HepG2 (cell line): ENCODE measurements at regions not wholly inside any gene's neighbourhood (a gene's known extent, or its start where the extent isn't known, plus 50 kb on each side); places are given as distances from the start of the nearest gene placed in this dataset.
A peak's percentile ranks its signal among the peaks of the same experiment; 100 is the strongest.

ENCODE experiments used
- BORCS8-MEF2B ChIP-seq: sonication (generic); formaldehyde crosslinking; IDR thresholded peaks from 2 replicates; pipeline ENCODE4 v1.8.0; 2022; ENCODE audit warnings: mild to moderate bottlenecking, missing genetic modification reagents
- DPF2 ChIP-seq: sonication (generic); formaldehyde crosslinking; IDR thresholded peaks from 2 replicates; pipeline ENCODE4 v1.4.0; 2020; ENCODE audit warnings: mild to moderate bottlenecking, low read depth, missing genetic modification reagents, borderline replicate concordance
- HDAC2 ChIP-seq: sonication (generic); formaldehyde crosslinking; IDR thresholded peaks from 2 replicates; pipeline ENCODE4 v1.4.0; 2020; ENCODE audit warnings: missing genetic modification reagents
- MAFG ChIP-seq: sonication (generic); formaldehyde crosslinking; IDR thresholded peaks from 2 replicates; pipeline ENCODE4 v1.5.1; 2020; ENCODE audit warnings: mild to moderate bottlenecking, missing genetic modification reagents
- MEIS1 ChIP-seq: sonication (generic); formaldehyde crosslinking; IDR thresholded peaks from 2 replicates; pipeline ENCODE4 v1.9.0; 2021; ENCODE audit warnings: mild to moderate bottlenecking, missing genetic modification reagents, moderate library complexity, borderline replicate concordance
- NFE2L2 ChIP-seq: fragments of 150-350 bp; IDR thresholded peaks from 2 replicates; pipeline ENCODE4 v1.6.1; 2014; ENCODE audit warnings: low read length
- RXRB ChIP-seq: IDR thresholded peaks from 2 replicates; pipeline ENCODE4 v1.6.1; 2016; ENCODE audit warnings: borderline replicate concordance, missing genetic modification reagents, missing compliant biosample characterization
- SALL1 ChIP-seq: sonication (generic); formaldehyde crosslinking; IDR thresholded peaks from 2 replicates; pipeline ENCODE4 v1.8.0; 2022; ENCODE audit warnings: mild to moderate bottlenecking, missing genetic modification reagents
- SYNCRIP ChIP-seq: fragments of 200-400 bp; formaldehyde crosslinking; IDR thresholded peaks from 2 replicates; pipeline ENCODE4 v1.6.1; 2018; ENCODE audit warnings: mild to moderate bottlenecking, low read depth, low read length; ENCODE audit not compliant: insufficient read depth
- TBX3 ChIP-seq: fragments of 450-650 bp; IDR thresholded peaks from 2 replicates; pipeline ENCODE4 v1.6.1; 2017; ENCODE audit warnings: antibody characterized with exemption, mild to moderate bottlenecking, inconsistent platforms, borderline replicate concordance
- ZBTB20 ChIP-seq: sonication (generic); formaldehyde crosslinking; IDR thresholded peaks from 2 replicates; pipeline ENCODE4 v1.8.1; 2023; ENCODE audit warnings: missing genetic modification reagents, low read depth, mild to moderate bottlenecking, borderline replicate concordance
- ZKSCAN1 ChIP-seq: fragments of 150-350 bp; IDR thresholded peaks from 2 replicates; pipeline ENCODE4 v1.6.1; 2014; ENCODE audit warnings: low read length
- ZNF138 ChIP-seq: sonication (generic); formaldehyde crosslinking; IDR thresholded peaks from 2 replicates; pipeline ENCODE4 v1.5.0; 2020; ENCODE audit warnings: mild to moderate bottlenecking, low read depth, missing genetic modification reagents
- ZNF839 ChIP-seq: sonication (generic); formaldehyde crosslinking; IDR thresholded peaks from 2 replicates; pipeline ENCODE4 v1.4.0; 2020; ENCODE audit warnings: missing genetic modification reagents, mild to moderate bottlenecking, borderline replicate concordance
- ZNF879 ChIP-seq: sonication (generic); formaldehyde crosslinking; IDR thresholded peaks from 2 replicates; pipeline ENCODE4 v1.8.1; 2023; ENCODE audit warnings: missing genetic modification reagents
- TF ChIP-seq, protein P1 (sequence below), 2 experiments: sonication (generic) in 1 of 2; formaldehyde crosslinking in 1 of 2; IDR thresholded peaks; 2 replicates each; pipeline versions ENCODE4 v1.6.1 to v1.9.0; 2014 to 2022; ENCODE audit warnings: antibody characterized with exemption in 1 of 2, borderline replicate concordance in 1 of 2, inconsistent platforms in 1 of 2, low read depth in 1 of 2, missing genetic modification reagents in 1 of 2
- TF ChIP-seq, protein P2 (sequence below): sonication (generic); formaldehyde crosslinking; IDR thresholded peaks from 2 replicates; pipeline ENCODE4 v1.4.0; 2020; ENCODE audit warnings: missing genetic modification reagents
- TF ChIP-seq, protein P3 (sequence below): sonication (generic); formaldehyde crosslinking; IDR thresholded peaks from 2 replicates; pipeline ENCODE4 v1.8.0; 2022; ENCODE audit warnings: mild to moderate bottlenecking, missing genetic modification reagents, moderate library complexity
- TF ChIP-seq, protein P4 (sequence below): sonication (generic); formaldehyde crosslinking; IDR thresholded peaks from 2 replicates; pipeline ENCODE4 v1.4.0; 2020; ENCODE audit warnings: missing genetic modification reagents

DNA sequence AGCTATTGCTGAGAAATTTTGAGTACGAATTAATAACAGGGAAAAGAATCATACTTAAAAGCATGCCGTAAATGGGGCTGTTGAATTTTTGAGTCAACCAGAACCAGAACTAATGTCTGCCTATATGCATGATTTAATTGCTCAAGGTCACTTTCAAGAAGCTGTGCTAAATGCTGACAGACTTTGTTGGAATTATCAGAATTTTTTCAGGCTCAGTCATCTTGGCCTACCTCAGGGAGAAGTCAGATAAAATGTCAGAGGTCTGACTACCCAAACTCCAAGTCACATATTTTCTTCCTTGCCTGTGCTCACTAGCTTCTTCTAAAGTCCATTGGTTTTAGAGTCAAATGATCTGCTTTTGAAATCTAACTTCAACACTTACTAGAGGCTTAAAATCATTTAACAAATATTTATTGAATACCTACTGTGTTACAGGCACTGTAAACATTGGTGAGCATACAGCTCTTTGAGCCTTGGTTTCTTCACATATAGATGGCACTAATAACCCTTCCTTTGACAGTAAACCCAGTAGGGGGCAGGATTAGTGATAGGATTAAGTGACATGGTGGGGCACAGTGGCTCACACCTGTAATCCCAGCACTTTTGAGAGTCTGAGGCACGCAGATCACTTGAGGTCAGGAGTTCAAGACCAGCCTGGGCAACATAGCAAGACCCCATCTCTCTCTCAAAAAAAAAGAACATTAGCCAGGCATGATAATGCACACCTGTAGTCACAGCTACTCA lies 121.2 kb upstream of the SLC44A3 start (continued):
- 0 out of 2 replicates have a peak, but pooled peaks have one; percentile 47 for TF ChIP-seq ZBTB20
- peak; percentile 96 for TF ChIP-seq ZKSCAN1
- TF ChIP-seq, protein P1, sequence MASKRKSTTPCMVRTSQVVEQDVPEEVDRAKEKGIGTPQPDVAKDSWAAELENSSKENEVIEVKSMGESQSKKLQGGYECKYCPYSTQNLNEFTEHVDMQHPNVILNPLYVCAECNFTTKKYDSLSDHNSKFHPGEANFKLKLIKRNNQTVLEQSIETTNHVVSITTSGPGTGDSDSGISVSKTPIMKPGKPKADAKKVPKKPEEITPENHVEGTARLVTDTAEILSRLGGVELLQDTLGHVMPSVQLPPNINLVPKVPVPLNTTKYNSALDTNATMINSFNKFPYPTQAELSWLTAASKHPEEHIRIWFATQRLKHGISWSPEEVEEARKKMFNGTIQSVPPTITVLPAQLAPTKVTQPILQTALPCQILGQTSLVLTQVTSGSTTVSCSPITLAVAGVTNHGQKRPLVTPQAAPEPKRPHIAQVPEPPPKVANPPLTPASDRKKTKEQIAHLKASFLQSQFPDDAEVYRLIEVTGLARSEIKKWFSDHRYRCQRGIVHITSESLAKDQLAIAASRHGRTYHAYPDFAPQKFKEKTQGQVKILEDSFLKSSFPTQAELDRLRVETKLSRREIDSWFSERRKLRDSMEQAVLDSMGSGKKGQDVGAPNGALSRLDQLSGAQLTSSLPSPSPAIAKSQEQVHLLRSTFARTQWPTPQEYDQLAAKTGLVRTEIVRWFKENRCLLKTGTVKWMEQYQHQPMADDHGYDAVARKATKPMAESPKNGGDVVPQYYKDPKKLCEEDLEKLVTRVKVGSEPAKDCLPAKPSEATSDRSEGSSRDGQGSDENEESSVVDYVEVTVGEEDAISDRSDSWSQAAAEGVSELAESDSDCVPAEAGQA (IDR thresholded peaks at IDR 0.05; ENCODE audit: low read depth) = no peak
- TF ChIP-seq, protein P1 (CRISPR knock-in tag; IDR thresholded peaks at IDR 0.05; ENCODE audit: borderline replicate concordance) = no peak
- TF ChIP-seq TBX3 = peak; percentile 76; the same call in 1 of the 2 replicates
- no peak for TF ChIP-seq SYNCRIP
- peak; percentile 37; the same call in 1 of the 2 replicates for TF ChIP-seq SALL1 (CRISPR knock-in tag)
- no peak for TF ChIP-seq ZNF879 (CRISPR knock-in tag)
- TF ChIP-seq RXRB (CRISPR knock-in tag) = 0 out of 2 replicates have a peak, but pooled peaks have one; percentile 7
- TF ChIP-seq, protein P2, sequence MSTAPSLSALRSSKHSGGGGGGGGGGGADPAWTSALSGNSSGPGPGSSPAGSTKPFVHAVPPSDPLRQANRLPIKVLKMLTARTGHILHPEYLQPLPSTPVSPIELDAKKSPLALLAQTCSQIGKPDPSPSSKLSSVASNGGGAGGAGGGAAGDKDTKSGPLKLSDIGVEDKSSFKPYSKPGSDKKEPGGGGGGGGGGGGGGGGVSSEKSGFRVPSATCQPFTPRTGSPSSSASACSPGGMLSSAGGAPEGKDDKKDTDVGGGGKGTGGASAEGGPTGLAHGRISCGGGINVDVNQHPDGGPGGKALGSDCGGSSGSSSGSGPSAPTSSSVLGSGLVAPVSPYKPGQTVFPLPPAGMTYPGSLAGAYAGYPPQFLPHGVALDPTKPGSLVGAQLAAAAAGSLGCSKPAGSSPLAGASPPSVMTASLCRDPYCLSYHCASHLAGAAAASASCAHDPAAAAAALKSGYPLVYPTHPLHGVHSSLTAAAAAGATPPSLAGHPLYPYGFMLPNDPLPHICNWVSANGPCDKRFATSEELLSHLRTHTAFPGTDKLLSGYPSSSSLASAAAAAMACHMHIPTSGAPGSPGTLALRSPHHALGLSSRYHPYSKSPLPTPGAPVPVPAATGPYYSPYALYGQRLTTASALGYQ (CRISPR knock-in tag) = 0 out of 2 replicates have a peak, but pooled peaks have one; percentile 34
- TF ChIP-seq MAFG (CRISPR knock-in tag) = no peak
- TF ChIP-seq ZNF839 (CRISPR knock-in tag) = no peak
- TF ChIP-seq MEIS1 (CRISPR knock-in tag) = no peak
- TF ChIP-seq BORCS8-MEF2B (CRISPR knock-in tag) = 0 out of 2 replicates have a peak, but pooled peaks have one; percentile 17
- TF ChIP-seq ZNF138 (CRISPR knock-in tag) = no peak
- peak; percentile 72; the same call in 1 of the 2 replicates for TF ChIP-seq HDAC2 (CRISPR knock-in tag)
- TF ChIP-seq, protein P3, sequence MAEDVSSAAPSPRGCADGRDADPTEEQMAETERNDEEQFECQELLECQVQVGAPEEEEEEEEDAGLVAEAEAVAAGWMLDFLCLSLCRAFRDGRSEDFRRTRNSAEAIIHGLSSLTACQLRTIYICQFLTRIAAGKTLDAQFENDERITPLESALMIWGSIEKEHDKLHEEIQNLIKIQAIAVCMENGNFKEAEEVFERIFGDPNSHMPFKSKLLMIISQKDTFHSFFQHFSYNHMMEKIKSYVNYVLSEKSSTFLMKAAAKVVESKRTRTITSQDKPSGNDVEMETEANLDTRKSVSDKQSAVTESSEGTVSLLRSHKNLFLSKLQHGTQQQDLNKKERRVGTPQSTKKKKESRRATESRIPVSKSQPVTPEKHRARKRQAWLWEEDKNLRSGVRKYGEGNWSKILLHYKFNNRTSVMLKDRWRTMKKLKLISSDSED (CRISPR knock-in tag) = no peak
- peak; percentile 53; the same call in 1 of the 2 replicates for TF ChIP-seq DPF2 (CRISPR knock-in tag)
- TF ChIP-seq, protein P4, sequence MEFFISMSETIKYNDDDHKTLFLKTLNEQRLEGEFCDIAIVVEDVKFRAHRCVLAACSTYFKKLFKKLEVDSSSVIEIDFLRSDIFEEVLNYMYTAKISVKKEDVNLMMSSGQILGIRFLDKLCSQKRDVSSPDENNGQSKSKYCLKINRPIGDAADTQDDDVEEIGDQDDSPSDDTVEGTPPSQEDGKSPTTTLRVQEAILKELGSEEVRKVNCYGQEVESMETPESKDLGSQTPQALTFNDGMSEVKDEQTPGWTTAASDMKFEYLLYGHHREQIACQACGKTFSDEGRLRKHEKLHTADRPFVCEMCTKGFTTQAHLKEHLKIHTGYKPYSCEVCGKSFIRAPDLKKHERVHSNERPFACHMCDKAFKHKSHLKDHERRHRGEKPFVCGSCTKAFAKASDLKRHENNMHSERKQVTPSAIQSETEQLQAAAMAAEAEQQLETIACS = no peak
- no peak for TF ChIP-seq NFE2L2
